ENCODE measurements at regions not wholly inside any gene's neighbourhood (a gene's known extent, or its start where the extent isn't known, plus 50 kb on each side); places are given as distances from the start of the nearest gene placed in this dataset.

DNA sequence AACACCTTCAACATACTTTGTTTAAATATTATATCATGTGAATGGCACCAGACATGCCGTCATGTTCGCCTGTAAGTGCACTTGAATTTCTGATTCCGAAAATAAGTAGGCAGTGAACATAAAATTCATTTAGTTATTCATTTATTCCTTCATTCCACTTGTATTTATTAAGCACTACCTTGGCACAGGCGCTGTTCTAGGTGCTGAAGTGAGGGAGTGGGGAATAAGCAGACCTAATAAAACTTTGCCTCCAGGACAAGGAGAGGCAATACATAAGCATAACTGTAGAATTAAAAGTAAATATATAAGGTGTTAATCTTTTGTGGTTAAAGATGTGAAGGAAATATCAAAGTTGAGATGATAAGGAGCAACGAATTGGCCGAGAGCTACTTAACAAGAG is 297.4 kb downstream of the TENT4A start:
- H3K36me3 ChIP-seq (replicated peaks in 1 of 2; ENCODE audit: control insufficient read depth in 1 of 2, insufficient read depth in 2 of 2, low read length in 2 of 2), result no peaks in the 10 kb centered on the region
- H3K27me3 ChIP-seq (ENCODE audit: control insufficient read depth in 2 of 2, insufficient read depth in 2 of 2, low read length in 2 of 2), result no peaks in the 10 kb centered on the region
- H3K9ac ChIP-seq (ENCODE audit: insufficient read depth, low read length, poor library complexity, severe bottlenecking), result no peak overlapping the region
- H3K27ac ChIP-seq (ENCODE audit: low read depth in 1 of 2, low read length in 2 of 2), result no peak overlapping the region
- H3K9me3 Mint-ChIP-seq, result peaks cover 0 to 3% (median 0%) of the 10 kb centered on the region in 7 donors
- no peaks in the 10 kb centered on the region for H3K27me3 Mint-ChIP-seq (ENCODE audit: low read depth in 3 of 3)
- H3K27ac Mint-ChIP-seq, result peak overlapping the region in 1 of 7 donors; percentile 6
- no peak overlapping the region for H3K4me3 Mint-ChIP-seq
- H3K36me3 Mint-ChIP-seq, result no peaks in the 10 kb centered on the region
- no peaks in the 10 kb centered on the region for H4K20me1 ChIP-seq (ENCODE audit: insufficient read depth, low read length)
- no peak overlapping the region for H3K4me3 ChIP-seq (replicated peaks in 1 of 3; ENCODE audit: low read depth in 2 of 3, low read length in 3 of 3)
- H2AFZ ChIP-seq (ENCODE audit: insufficient read depth, low read depth, low read length, poor library complexity, severe bottlenecking), result no peak overlapping the region
- 0% methylated on average over 2 of the region's 6 CpGs for WGBS (ENCODE audit: insufficient coverage)
- H3K4me1 Mint-ChIP-seq, result no peaks in the 10 kb centered on the region
- no peak for DNase-seq
- no peaks in the 10 kb centered on the region for H3K79me2 ChIP-seq (ENCODE audit: insufficient read depth, low read length)
- H3K9me3 ChIP-seq (replicated peaks in 1 of 2; ENCODE audit: control insufficient read depth in 1 of 2, insufficient read depth in 1 of 2, low read length in 2 of 2), result no peaks in the 10 kb centered on the region
- no peak overlapping the region for H3K4me2 ChIP-seq (replicated peaks; ENCODE audit: extremely low read depth, low read length, poor library complexity, severe bottlenecking)
- TF ChIP-seq, protein P1, sequence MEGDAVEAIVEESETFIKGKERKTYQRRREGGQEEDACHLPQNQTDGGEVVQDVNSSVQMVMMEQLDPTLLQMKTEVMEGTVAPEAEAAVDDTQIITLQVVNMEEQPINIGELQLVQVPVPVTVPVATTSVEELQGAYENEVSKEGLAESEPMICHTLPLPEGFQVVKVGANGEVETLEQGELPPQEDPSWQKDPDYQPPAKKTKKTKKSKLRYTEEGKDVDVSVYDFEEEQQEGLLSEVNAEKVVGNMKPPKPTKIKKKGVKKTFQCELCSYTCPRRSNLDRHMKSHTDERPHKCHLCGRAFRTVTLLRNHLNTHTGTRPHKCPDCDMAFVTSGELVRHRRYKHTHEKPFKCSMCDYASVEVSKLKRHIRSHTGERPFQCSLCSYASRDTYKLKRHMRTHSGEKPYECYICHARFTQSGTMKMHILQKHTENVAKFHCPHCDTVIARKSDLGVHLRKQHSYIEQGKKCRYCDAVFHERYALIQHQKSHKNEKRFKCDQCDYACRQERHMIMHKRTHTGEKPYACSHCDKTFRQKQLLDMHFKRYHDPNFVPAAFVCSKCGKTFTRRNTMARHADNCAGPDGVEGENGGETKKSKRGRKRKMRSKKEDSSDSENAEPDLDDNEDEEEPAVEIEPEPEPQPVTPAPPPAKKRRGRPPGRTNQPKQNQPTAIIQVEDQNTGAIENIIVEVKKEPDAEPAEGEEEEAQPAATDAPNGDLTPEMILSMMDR (IDR thresholded peaks at IDR 0.05), result no peak
- intact Hi-C loops (cut with micrococcal nuclease), result no loop called here
- H3K4me1 ChIP-seq (ENCODE audit: control insufficient read depth in 1 of 2, insufficient read depth in 2 of 2, low read length in 2 of 2), result no peaks in the 10 kb centered on the region

DNA sequence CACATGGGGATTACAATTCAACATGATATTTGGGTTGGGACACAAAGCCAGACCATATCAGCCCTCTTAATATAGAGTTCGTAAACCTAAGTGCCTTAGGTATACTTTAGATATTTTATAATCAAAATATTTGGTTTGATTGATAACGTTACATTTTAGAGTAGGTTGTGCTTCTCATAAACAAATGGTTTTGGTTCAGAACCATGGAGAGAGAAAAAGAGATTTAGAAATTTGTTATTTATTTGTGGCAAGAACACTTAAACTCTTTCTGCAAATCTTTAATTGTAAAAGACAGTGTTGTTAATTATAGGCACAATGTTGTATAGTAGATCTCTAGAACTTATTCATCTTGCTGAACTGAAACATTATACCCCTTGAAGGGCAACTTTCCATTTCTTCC is 298.8 kb downstream of the TENT4A start:
- intact Hi-C loops (cut with micrococcal nuclease), result no loop called here
- Mint-ChIP-seq H3K4me1 (no peaks in the 10 kb centered on the region), H3K36me3 (no peaks in the 10 kb centered on the region), H3K27ac (no peak overlapping the region), H3K4me3 (no peak overlapping the region), H3K9me3 (peaks cover 0 to 6% (median 2%) of the 10 kb centered on the region in 7 donors), H3K27me3 (ENCODE audit: low read depth in 3 of 3) (no peaks in the 10 kb centered on the region)
- Histone ChIP-seq H3K4me2 (replicated peaks; ENCODE audit: extremely low read depth, low read length, poor library complexity, severe bottlenecking) (no peak overlapping the region), H3K4me1 (ENCODE audit: control insufficient read depth in 1 of 2, insufficient read depth in 2 of 2, low read length in 2 of 2) (no peaks in the 10 kb centered on the region), H3K36me3 (replicated peaks in 1 of 2; ENCODE audit: control insufficient read depth in 1 of 2, insufficient read depth in 2 of 2, low read length in 2 of 2) (no peaks in the 10 kb centered on the region), H3K9ac (ENCODE audit: insufficient read depth, low read length, poor library complexity, severe bottlenecking) (no peak overlapping the region), H4K20me1 (ENCODE audit: insufficient read depth, low read length) (no peaks in the 10 kb centered on the region), H2AFZ (ENCODE audit: insufficient read depth, low read depth, low read length, poor library complexity, severe bottlenecking) (no peak overlapping the region), H3K4me3 (replicated peaks in 1 of 3; ENCODE audit: low read depth in 2 of 3, low read length in 3 of 3) (no peak overlapping the region), H3K79me2 (ENCODE audit: insufficient read depth, low read length) (no peaks in the 10 kb centered on the region), H3K27me3 (ENCODE audit: control insufficient read depth in 2 of 2, insufficient read depth in 2 of 2, low read length in 2 of 2) (no peaks in the 10 kb centered on the region), H3K27ac (ENCODE audit: low read depth in 1 of 2, low read length in 2 of 2) (no peak overlapping the region), H3K9me3 (replicated peaks in 1 of 2; ENCODE audit: control insufficient read depth in 1 of 2, insufficient read depth in 1 of 2, low read length in 2 of 2) (no peaks in the 10 kb centered on the region)
- WGBS (ENCODE audit: insufficient coverage), result no CpG with 5 or more reads among the region's 2 CpGs
- DNase-seq, result no peak
- TF ChIP-seq, protein P1 (IDR thresholded peaks at IDR 0.05), result no peak
